HG03135 (cell line): ENCODE measurements at regions not wholly inside any gene's neighbourhood (a gene's known extent, or its start where the extent isn't known, plus 50 kb on each side); places are given as distances from the start of the nearest gene placed in this dataset.

Experiments used
- ATAC-seq: cut with Tn5 transposase; IDR thresholded peaks from one replicate; pipeline ENCODE4 v1.9.1; 2021; ENCODE audit warnings: mild to moderate bottlenecking, moderate library complexity; ENCODE audit not compliant: unreplicated experiment

GRCh38 chr12:13451776-13452175 lies 255.2 kb downstream of the EMP1 start:
- ATAC-seq = no peak

- ATAC-seq = no peak
Observed at GRCh38 chr12:13450231-13451080, 253.9 kb downstream of the EMP1 start.

GRCh38 chr12:13444076-13444475 lies 247.6 kb downstream of the EMP1 start:
- no peak for ATAC-seq

DNA sequence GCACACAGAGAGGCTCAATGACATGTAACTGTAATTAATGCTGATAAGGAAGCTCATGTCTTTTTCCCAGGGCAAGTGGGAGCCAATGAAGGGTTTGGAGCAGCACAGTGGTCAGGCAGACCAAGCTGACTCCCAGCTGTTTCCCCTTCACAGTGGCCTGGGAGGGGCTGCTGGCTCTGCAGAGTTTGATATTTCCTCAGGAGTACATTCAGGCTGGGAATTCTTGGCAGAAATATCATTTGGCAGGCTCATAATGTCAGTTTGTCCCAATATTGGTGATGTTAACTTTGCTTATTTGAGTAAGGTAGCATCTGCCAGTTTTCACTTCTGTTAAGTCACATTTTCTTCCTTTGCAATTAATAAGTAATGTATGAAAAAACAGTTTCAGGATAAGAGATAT lies 247.0 kb downstream of the EMP1 start:
- no peak for ATAC-seq

GRCh38 chr12:13443028-13443427 lies 246.5 kb downstream of the EMP1 start:
- ATAC-seq = no peak

DNA sequence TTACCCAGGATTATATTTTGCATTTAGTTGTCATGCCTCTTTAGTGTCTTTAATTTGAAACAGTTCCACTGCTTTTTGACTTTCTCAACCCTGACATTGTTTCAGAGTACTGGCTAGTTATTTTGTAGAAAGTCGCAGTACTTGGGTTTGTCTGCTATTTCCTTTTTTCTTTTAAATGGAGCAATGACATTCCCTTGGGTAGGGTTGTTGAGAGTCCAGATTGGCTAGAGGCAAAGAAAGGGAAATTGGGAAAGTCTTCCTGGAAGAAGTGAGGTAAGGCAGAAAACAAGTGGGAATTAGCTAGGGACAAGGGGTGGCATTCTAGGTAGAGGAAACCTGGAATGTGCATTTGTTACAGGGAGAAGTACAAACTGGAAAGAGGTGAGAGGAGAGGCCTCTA lies 245.9 kb downstream of the EMP1 start:
- ATAC-seq = no peak

DNA sequence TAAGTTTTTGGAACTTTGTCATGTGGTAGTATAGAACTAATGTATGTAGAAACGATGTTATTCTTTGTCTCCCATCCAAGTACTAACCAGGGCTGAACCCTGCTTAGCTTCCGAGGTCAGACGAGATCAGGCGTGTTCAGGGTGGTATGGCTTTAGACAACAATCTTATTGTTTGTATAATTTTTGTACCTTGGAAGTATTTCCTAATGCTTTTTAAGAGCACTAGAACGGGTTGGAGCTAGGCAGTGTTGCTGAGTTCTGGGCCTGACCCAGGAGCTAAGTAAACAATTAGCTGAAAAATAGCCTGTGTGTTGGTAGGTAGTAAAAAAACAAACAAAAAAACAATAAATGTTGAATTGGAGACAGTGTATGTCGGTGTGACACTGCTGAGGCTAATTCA lies 244.3 kb downstream of the EMP1 start:
- ATAC-seq = no peak

GRCh38 chr12:13437541-13437940 lies 241.0 kb downstream of the EMP1 start:
- no peak for ATAC-seq

GRCh38 chr12:13436696-13437391 lies 240.3 kb downstream of the EMP1 start:
- no peak for ATAC-seq

DNA sequence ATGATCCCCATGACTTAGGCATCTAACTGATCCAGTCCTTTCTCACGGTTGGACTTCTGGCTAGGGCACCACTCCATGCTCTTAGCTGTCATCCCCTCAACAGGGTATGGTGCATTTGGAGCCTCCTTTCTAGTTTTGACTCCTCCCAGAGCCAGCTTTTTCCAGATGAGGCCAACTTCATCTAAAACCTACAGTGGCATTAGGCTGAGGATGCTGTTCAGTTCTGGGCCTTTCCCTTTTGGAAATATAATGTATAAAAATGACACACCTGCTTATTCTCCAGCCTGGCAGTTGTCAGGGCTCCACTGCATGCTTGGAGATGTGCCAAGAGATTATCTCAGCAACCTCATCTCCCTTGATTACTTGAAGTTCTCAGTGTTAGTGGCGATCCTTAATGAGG lies 239.7 kb downstream of the EMP1 start:
- no peak for ATAC-seq

- ATAC-seq = no peak
Observed at GRCh38 chr12:13435235-13435933, 238.9 kb downstream of the EMP1 start.

DNA sequence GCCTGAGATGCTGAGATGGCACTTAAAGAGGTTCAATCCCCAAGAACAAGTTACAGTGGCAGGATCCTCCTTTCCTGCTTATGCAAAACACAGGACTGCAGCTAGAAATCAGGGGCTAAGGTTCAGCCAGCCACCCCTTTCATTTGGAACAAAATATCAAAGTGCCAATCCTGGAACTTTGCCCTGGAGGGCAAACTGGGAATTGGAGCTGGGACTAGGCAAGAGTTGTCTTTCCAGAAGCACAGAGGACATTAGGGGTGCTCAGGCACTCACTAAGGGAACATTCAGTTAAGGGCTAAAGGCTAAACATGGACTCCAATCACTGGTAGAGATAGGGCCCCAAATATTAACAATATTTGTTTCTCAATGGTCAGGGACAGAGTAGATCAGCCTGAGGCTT lies 237.2 kb downstream of the EMP1 start:
- no peak for ATAC-seq

DNA sequence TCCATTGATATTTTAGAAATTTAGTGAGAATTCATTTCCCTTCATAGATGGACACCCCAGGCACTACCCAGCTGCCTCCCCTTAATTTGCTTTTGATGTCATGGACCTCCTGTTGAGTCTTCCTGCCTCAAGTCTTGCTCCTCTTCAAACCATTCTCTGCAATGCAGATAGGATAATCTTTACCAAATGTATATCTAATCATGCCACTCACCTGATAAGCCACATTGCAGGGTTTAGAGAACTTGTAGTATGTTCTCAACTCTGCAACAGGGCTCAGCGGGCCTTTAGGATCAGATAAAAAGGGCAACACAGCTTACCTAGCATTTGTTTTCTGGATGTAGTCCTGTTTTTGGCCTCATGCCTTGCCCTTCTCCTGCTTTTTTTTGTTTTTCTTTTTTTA lies 234.5 kb downstream of the EMP1 start:
- ATAC-seq = no peak

- ATAC-seq = no peak
Observed at GRCh38 chr12:13428538-13429265, 232.2 kb downstream of the EMP1 start.

GRCh38 chr12:13425766-13426165 lies 229.2 kb downstream of the EMP1 start:
- no peak for ATAC-seq

GRCh38 chr12:13422291-13422690 lies 225.8 kb downstream of the EMP1 start:
- ATAC-seq = no peak

- no peak for ATAC-seq
Observed at GRCh38 chr12:13417516-13417915, 221.0 kb downstream of the EMP1 start.

DNA sequence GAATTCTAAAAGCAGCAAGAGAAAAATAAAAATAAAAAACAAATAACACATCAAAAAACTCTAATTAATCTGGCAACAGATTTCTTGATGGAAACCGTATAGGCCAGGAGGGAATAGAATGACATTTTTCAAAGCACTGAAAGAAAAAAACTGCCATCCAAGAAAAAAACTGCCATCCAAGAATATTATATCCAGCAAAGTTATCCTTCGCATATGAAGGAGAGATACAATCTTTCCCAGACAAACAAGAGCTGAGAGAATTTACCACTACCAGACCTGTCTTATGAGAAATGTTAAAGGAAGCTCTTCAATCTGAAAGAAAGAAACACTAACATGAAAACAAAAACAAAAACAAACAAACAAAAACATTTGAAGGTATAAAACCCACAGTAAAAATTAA lies 214.8 kb downstream of the EMP1 start:
- no peak for ATAC-seq

DNA sequence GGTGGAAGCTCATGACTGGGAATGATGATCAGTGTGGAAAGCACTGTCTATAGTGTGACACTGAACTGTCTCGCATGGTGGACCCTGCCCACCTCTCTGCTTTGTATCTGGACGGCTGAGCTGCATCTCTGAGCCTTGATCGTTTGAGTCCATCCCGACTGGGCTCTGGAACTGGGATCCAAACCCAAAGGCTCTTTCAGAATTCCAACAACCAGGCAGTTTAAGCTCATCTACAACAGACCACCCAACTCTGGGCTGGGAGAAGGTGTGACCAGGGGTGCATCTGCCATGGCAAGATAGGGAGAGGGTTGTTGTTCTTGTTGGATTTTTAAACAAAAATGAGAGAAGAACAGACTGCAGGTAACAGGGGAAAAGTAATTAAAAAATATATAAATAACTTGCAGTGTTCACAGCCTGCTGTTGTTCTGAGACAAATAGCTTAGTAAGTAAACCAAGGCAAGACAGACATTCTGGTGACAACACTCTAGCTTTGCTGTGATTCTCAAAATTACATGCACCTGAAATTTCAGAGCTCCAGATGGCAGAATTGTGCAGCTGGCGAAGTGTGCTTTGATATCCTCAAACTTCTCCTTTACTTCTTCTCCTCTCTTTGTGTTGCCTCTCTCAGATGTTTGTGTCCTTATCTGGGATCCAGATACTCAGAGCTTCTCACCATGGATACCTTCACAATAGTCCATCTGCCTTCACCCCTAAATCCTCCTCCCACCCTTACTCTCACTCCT lies 209.6 kb downstream of the EMP1 start:
- no peak for ATAC-seq
